Right atrium auricular region (tissue), 2 donors: ENCODE measurements at regions not wholly inside any gene's neighbourhood (a gene's known extent, or its start where the extent isn't known, plus 50 kb on each side); places are given as distances from the start of the nearest gene placed in this dataset.

ENCODE experiments used
- DNase-seq: peaks from one replicate; pipeline ENCODE4 v3.0.0-alpha.2; 2019; ENCODE audit warnings: low spot score
- H3K27ac ChIP-seq, 2 donors: fragments of 200-600 bp; sonication (generic); 1 replicate in 1 of 2; 2 replicates in 1 of 2; pipeline ENCODE4 v1.5.1; 2016 to 2019
- H3K27me3 ChIP-seq, 2 donors: fragments of 200-600 bp; sonication (generic); one replicate each; pipeline versions ENCODE4 v1.5.1 to v1.6.0; 2017 to 2019
- H3K36me3 ChIP-seq: fragments of 200-600 bp; sonication (generic); one replicate; pipeline ENCODE4 v1.5.1; 2016
- H3K4me1 ChIP-seq, 2 donors: fragments of 200-600 bp; sonication (generic); one replicate each; pipeline versions ENCODE4 v1.5.1 to v1.6.0; 2017 to 2019
- H3K4me3 ChIP-seq, 2 donors: fragments of 200-600 bp; sonication (generic); 1 replicate in 1 of 2; 2 replicates in 1 of 2; pipeline ENCODE4 v1.5.1; 2017 to 2019; ENCODE audit warnings: mild to moderate bottlenecking in 1 of 2, moderate library complexity in 1 of 2
- H3K9me3 ChIP-seq, 2 donors: fragments of 200-600 bp; sonication (generic); one replicate each; pipeline ENCODE4 v1.5.1; 2019
- CTCF ChIP-seq, 2 donors: fragments of 200-600 bp; sonication (generic); IDR thresholded peaks; one replicate each; pipeline ENCODE4 v1.5.1; 2019; ENCODE audit warnings: antibody characterized with exemption in 2 of 2

DNA sequence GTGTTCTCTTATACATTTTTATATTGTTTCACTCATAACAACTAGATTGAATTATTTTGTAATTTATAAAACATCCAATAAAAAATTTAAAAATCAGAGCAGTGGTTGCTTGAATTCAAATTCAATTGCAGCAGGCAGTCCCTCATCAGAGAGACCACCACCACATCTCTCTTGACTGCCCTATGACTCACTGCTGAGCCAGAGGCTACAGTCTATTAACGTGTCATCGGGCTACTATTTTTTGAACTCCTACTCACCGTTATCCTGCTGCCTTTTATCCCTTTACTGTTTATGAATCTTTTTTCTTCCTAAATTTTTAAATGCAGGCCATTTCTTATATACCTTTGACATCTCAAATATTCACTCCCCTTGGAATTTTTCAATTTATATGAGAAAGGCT lies 144.7 kb downstream of the BARHL2 start:
- no peak overlapping the region for H3K27ac ChIP-seq
- H3K36me3 ChIP-seq, result no peaks in the 10 kb centered on the region
- H3K4me1 ChIP-seq, result no peaks in the 10 kb centered on the region
- no peaks in the 10 kb centered on the region for H3K9me3 ChIP-seq
- no peak for TF ChIP-seq CTCF (IDR thresholded peaks at IDR 0.05)
- no peaks in the 10 kb centered on the region for H3K27me3 ChIP-seq
- no peak overlapping the region for H3K4me3 ChIP-seq
- DNase-seq, result no peak

GRCh38 chr1:90568436-90568835 lies 148.7 kb downstream of the BARHL2 start:
- H3K27ac ChIP-seq, result no peak overlapping the region
- no peaks in the 10 kb centered on the region for H3K9me3 ChIP-seq
- no peak for DNase-seq
- TF ChIP-seq CTCF (IDR thresholded peaks at IDR 0.05), result no peak
- H3K36me3 ChIP-seq, result no peaks in the 10 kb centered on the region
- no peaks in the 10 kb centered on the region for H3K4me1 ChIP-seq
- H3K27me3 ChIP-seq, result no peaks in the 10 kb centered on the region
- H3K4me3 ChIP-seq, result no peak overlapping the region

DNA sequence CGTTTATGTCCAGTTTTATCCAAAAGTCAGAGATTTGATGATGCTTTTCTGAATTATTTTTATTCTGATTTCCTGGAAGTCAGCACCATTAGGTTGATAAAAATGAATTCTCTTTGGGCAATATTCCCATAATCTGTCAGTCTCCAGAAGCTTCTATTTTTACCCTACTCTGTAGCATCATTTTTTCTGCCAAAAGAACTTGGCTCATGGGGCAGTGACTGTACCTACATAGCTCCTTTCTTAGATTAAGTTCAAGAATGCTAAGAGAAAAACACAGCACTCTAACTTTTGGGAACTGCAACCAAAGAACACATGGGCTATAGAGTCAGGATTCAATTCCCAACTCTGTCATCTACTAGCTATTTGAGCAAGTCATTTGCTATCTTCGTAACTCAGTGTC lies 152.9 kb downstream of the BARHL2 start:
- H3K36me3 ChIP-seq, result no peaks in the 10 kb centered on the region
- no peak for TF ChIP-seq CTCF (IDR thresholded peaks at IDR 0.05)
- H3K27me3 ChIP-seq, result no peaks in the 10 kb centered on the region
- DNase-seq, result no peak
- H3K27ac ChIP-seq, result no peak overlapping the region
- H3K4me1 ChIP-seq, result no peaks in the 10 kb centered on the region
- H3K9me3 ChIP-seq, result no peaks in the 10 kb centered on the region
- H3K4me3 ChIP-seq, result no peak overlapping the region

GRCh38 chr1:90562892-90563291 lies 154.2 kb downstream of the BARHL2 start:
- H3K36me3 ChIP-seq, result no peaks in the 10 kb centered on the region

GRCh38 chr1:90561911-90562310 lies 155.2 kb downstream of the BARHL2 start:
- TF ChIP-seq CTCF (IDR thresholded peaks at IDR 0.05), result no peak
- Histone ChIP-seq H3K4me3 (no peak overlapping the region), H3K27ac (no peak overlapping the region), H3K27me3 (no peaks in the 10 kb centered on the region), H3K4me1 (no peaks in the 10 kb centered on the region), H3K9me3 (no peaks in the 10 kb centered on the region), H3K36me3 (no peaks in the 10 kb centered on the region)
- DNase-seq, result no peak

More at GRCh38 chr1:90562892-90563291, 154.2 kb downstream of the BARHL2 start:
- no peak overlapping the region for H3K27ac ChIP-seq
- no peaks in the 10 kb centered on the region for H3K4me1 ChIP-seq
- H3K27me3 ChIP-seq, result no peaks in the 10 kb centered on the region
- H3K4me3 ChIP-seq, result no peak overlapping the region
- no peaks in the 10 kb centered on the region for H3K9me3 ChIP-seq
- TF ChIP-seq CTCF (IDR thresholded peaks at IDR 0.05), result no peak
- no peak for DNase-seq

- no peak for TF ChIP-seq CTCF (IDR thresholded peaks at IDR 0.05)
- no peaks in the 10 kb centered on the region for H3K27me3 ChIP-seq
These were observed 155.9 kb downstream of the BARHL2 start for GRCh38 chr1:90561103-90561783.

More at GRCh38 chr1:90561103-90561783, 155.9 kb downstream of the BARHL2 start:
- Histone ChIP-seq H3K4me3 (no peak overlapping the region), H3K9me3 (no peaks in the 10 kb centered on the region), H3K36me3 (no peaks in the 10 kb centered on the region), H3K27ac (no peak overlapping the region), H3K4me1 (no peaks in the 10 kb centered on the region)
- no peak for DNase-seq
